ENCODE measurements at regions not wholly inside any gene's neighbourhood (a gene's known extent, or its start where the extent isn't known, plus 50 kb on each side); places are given as distances from the start of the nearest gene placed in this dataset.

- TF ChIP-seq CTCF (IDR thresholded peaks at IDR 0.05) (no peak), POLR2A (IDR thresholded peaks at IDR 0.05) (no peak)
Measured at GRCh38 chr21:35571910-35572309, 488.4 kb downstream of the SETD4 start.
